ENCODE measurements at regions not wholly inside any gene's neighbourhood (a gene's known extent, or its start where the extent isn't known, plus 50 kb on each side); places are given as distances from the start of the nearest gene placed in this dataset.

GRCh38 chr16:14321542-14321941 is 250.4 kb downstream of the MRTFB start:
- no peak overlapping the region for H3K27ac ChIP-seq (ENCODE audit: control insufficient read depth, insufficient read depth, low read length)
- peaks cover 5% of the 10 kb centered on the region for H3K4me1 ChIP-seq (ENCODE audit: control insufficient read depth, extremely low read depth, insufficient read depth, low read length)
- no peaks in the 10 kb centered on the region for H3K27me3 ChIP-seq (ENCODE audit: control insufficient read depth, extremely low read depth, insufficient read depth, low read length)
- no peaks in the 10 kb centered on the region for H3K9me3 ChIP-seq (ENCODE audit: control insufficient read depth, low read depth, low read length)
- H3K9ac ChIP-seq (ENCODE audit: control insufficient read depth, extremely low read depth, insufficient read depth, low read length) = peak overlapping the region; percentile 18
- FAIRE-seq = no peak
- peaks cover 85% of the 10 kb centered on the region for H3K79me2 ChIP-seq (ENCODE audit: control insufficient read depth, insufficient read depth, low read length)
- no peak for DNase-seq (ENCODE audit: low read depth, low spot score)
- H3K4me3 ChIP-seq (ENCODE audit: control insufficient read depth in 2 of 3, extremely low read depth in 1 of 3, insufficient read depth in 2 of 3, low read depth in 1 of 3, low read length in 3 of 3) = no peak overlapping the region
- H3K4me2 ChIP-seq (ENCODE audit: control insufficient read depth, extremely low read depth, insufficient read depth, low read depth, low read length) = peak overlapping the region; percentile 42
- TF ChIP-seq EZH2 (IDR thresholded peaks at IDR 0.05; ENCODE audit: low read length) = no peak
- TF ChIP-seq CTCF (optimal IDR thresholded peaks at IDR 0.05 in 1 of 3, IDR thresholded peaks at IDR 0.05 in 1 of 3, conservative IDR thresholded peaks at IDR 0.05 in 1 of 3; ENCODE audit: extremely low read depth in 1 of 3, insufficient read depth in 2 of 3, low read length in 3 of 3) = no peak
- no peaks in the 10 kb centered on the region for H3K9me1 ChIP-seq (ENCODE audit: control insufficient read depth, extremely low read depth, insufficient read depth, low read length)
- dilution Hi-C loops (cut with MboI; ENCODE audit: extremely low pct_ligation_motif_present, low sequenced_read_pairs) = no loop called here
- H4K20me1 ChIP-seq (ENCODE audit: control insufficient read depth, extremely low read depth, insufficient read depth, low read length) = peaks cover 5% of the 10 kb centered on the region
- peaks cover 14 to 26% of the 10 kb centered on the region in 2 experiments for H3K36me3 ChIP-seq (ENCODE audit: control insufficient read depth in 2 of 2, extremely low read depth in 1 of 2, insufficient read depth in 2 of 2, low read length in 2 of 2)
- peak overlapping the region; percentile 25 for H2AFZ ChIP-seq (ENCODE audit: control insufficient read depth, low read length)

- Histone ChIP-seq H3K27ac (ENCODE audit: control insufficient read depth, insufficient read depth, low read length) (no peak overlapping the region), H3K4me3 (ENCODE audit: control insufficient read depth in 2 of 3, extremely low read depth in 1 of 3, insufficient read depth in 2 of 3, low read depth in 1 of 3, low read length in 3 of 3) (no peak overlapping the region), H3K27me3 (ENCODE audit: control insufficient read depth, extremely low read depth, insufficient read depth, low read length) (no peaks in the 10 kb centered on the region), H3K4me2 (ENCODE audit: control insufficient read depth, extremely low read depth, insufficient read depth, low read depth, low read length) (no peak overlapping the region), H2AFZ (ENCODE audit: control insufficient read depth, low read length) (no peak overlapping the region), H3K9ac (ENCODE audit: control insufficient read depth, extremely low read depth, insufficient read depth, low read length) (no peak overlapping the region), H4K20me1 (ENCODE audit: control insufficient read depth, extremely low read depth, insufficient read depth, low read length) (peaks cover 8% of the 10 kb centered on the region), H3K36me3 (ENCODE audit: control insufficient read depth in 2 of 2, extremely low read depth in 1 of 2, insufficient read depth in 2 of 2, low read length in 2 of 2) (peaks cover 9 to 20% of the 10 kb centered on the region in 2 experiments), H3K4me1 (ENCODE audit: control insufficient read depth, extremely low read depth, insufficient read depth, low read length) (peaks cover 5% of the 10 kb centered on the region), H3K9me3 (ENCODE audit: control insufficient read depth, low read depth, low read length) (no peaks in the 10 kb centered on the region), H3K9me1 (ENCODE audit: control insufficient read depth, extremely low read depth, insufficient read depth, low read length) (no peaks in the 10 kb centered on the region), H3K79me2 (ENCODE audit: control insufficient read depth, insufficient read depth, low read length) (peaks cover 89% of the 10 kb centered on the region)
- DNase-seq (ENCODE audit: low read depth, low spot score) (no peak), FAIRE-seq (no peak)
- dilution Hi-C loops (cut with MboI; ENCODE audit: extremely low pct_ligation_motif_present, low sequenced_read_pairs) = no loop called here
- TF ChIP-seq CTCF (optimal IDR thresholded peaks at IDR 0.05 in 1 of 3, IDR thresholded peaks at IDR 0.05 in 1 of 3, conservative IDR thresholded peaks at IDR 0.05 in 1 of 3; ENCODE audit: extremely low read depth in 1 of 3, insufficient read depth in 2 of 3, low read length in 3 of 3) = no peak
- no peak for TF ChIP-seq EZH2 (IDR thresholded peaks at IDR 0.05; ENCODE audit: low read length)
Measured at GRCh38 chr16:14320406-14320805, 249.3 kb downstream of the MRTFB start.
